ENCODE measurements at regions not wholly inside any gene's neighbourhood (a gene's known extent, or its start where the extent isn't known, plus 50 kb on each side); places are given as distances from the start of the nearest gene placed in this dataset.

GRCh38 chr12:25817166-25817565 lies 141.3 kb upstream of the RASSF8 start:
- TF ChIP-seq EZH2 (optimal IDR thresholded peaks at IDR 0.05; ENCODE audit: low read depth, low read length) (no peak), CTCF (IDR thresholded peaks at IDR 0.05; ENCODE audit: low read length) (no peak)

Data from MM.1S (cell line).